ENCODE measurements at regions not wholly inside any gene's neighbourhood (a gene's known extent, or its start where the extent isn't known, plus 50 kb on each side); places are given as distances from the start of the nearest gene placed in this dataset.

DNA sequence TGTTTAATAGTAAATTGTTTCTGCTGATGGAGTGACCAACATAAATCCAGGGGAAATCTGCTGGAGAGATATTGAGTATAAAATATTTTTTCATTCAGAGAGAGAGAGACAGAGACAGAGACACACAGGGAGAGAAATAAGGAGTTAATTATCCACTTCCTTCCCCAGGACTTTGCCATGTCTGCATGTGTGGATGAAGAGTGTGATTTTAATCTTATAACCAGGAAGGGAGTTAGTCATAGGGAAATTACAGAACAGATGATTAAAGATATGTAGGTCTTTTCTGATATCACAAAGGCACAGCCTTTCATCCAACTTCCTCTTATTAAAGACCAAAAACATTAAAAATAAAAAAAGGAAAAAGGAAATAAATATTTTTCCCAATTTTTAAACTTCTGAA lies 526.3 kb downstream of the SPRY1 start:
- Mint-ChIP-seq H3K27ac (ENCODE audit: unreplicated experiment) (no peak overlapping the region), H3K9me3 (ENCODE audit: unreplicated experiment) (no peaks in the 10 kb centered on the region), H3K4me3 (ENCODE audit: unreplicated experiment) (no peak overlapping the region), H3K4me1 (ENCODE audit: low read depth, unreplicated experiment) (peaks cover 3% of the 10 kb centered on the region), H3K36me3 (ENCODE audit: unreplicated experiment) (no peaks in the 10 kb centered on the region), H3K27me3 (ENCODE audit: unreplicated experiment) (no peaks in the 10 kb centered on the region)
- DNase-seq = no peak
- TF ChIP-seq, protein P1, sequence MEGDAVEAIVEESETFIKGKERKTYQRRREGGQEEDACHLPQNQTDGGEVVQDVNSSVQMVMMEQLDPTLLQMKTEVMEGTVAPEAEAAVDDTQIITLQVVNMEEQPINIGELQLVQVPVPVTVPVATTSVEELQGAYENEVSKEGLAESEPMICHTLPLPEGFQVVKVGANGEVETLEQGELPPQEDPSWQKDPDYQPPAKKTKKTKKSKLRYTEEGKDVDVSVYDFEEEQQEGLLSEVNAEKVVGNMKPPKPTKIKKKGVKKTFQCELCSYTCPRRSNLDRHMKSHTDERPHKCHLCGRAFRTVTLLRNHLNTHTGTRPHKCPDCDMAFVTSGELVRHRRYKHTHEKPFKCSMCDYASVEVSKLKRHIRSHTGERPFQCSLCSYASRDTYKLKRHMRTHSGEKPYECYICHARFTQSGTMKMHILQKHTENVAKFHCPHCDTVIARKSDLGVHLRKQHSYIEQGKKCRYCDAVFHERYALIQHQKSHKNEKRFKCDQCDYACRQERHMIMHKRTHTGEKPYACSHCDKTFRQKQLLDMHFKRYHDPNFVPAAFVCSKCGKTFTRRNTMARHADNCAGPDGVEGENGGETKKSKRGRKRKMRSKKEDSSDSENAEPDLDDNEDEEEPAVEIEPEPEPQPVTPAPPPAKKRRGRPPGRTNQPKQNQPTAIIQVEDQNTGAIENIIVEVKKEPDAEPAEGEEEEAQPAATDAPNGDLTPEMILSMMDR (IDR thresholded peaks at IDR 0.05; ENCODE audit: partially characterized antibody, unreplicated experiment) = no peak

- Mint-ChIP-seq H3K4me1 (ENCODE audit: low read depth, unreplicated experiment) (peaks cover 3% of the 10 kb centered on the region), H3K36me3 (ENCODE audit: unreplicated experiment) (no peaks in the 10 kb centered on the region), H3K9me3 (ENCODE audit: unreplicated experiment) (no peaks in the 10 kb centered on the region), H3K27me3 (ENCODE audit: unreplicated experiment) (no peaks in the 10 kb centered on the region), H3K4me3 (ENCODE audit: unreplicated experiment) (no peak overlapping the region), H3K27ac (ENCODE audit: unreplicated experiment) (no peak overlapping the region)
- TF ChIP-seq, protein P1 (IDR thresholded peaks at IDR 0.05; ENCODE audit: partially characterized antibody, unreplicated experiment) = no peak
- DNase-seq = no peak
Observed at GRCh38 chr4:123924536-123924935, 527.9 kb downstream of the SPRY1 start.

DNA sequence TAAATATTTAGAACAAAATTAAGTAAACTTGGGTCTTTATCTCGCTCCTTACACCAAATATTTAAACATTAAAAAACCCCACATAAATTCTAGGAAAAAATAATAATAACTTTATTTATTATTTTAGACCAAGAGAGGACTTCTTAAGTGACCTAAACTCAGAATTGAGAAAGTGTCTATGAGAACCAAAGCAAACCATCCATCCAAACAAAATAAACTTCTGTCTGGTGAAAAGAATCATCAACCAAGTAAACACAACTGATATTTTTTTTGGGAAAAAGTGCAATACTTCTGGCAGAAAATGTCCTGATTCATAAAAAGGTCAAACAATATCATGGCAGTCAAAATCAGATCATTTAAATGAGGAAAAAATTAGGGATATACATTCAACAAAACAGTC lies 533.0 kb downstream of the SPRY1 start:
- H3K4me3 Mint-ChIP-seq (ENCODE audit: unreplicated experiment) = no peak overlapping the region
- H3K27ac Mint-ChIP-seq (ENCODE audit: unreplicated experiment) = no peak overlapping the region
- TF ChIP-seq, protein P1 (IDR thresholded peaks at IDR 0.05; ENCODE audit: partially characterized antibody, unreplicated experiment) = no peak
- H3K36me3 Mint-ChIP-seq (ENCODE audit: unreplicated experiment) = no peaks in the 10 kb centered on the region
- DNase-seq = no peak
- H3K4me1 Mint-ChIP-seq (ENCODE audit: low read depth, unreplicated experiment) = peaks cover 1% of the 10 kb centered on the region
- no peaks in the 10 kb centered on the region for H3K9me3 Mint-ChIP-seq (ENCODE audit: unreplicated experiment)
- no peaks in the 10 kb centered on the region for H3K27me3 Mint-ChIP-seq (ENCODE audit: unreplicated experiment)

- no peaks in the 10 kb centered on the region for H3K4me1 Mint-ChIP-seq (ENCODE audit: low read depth, unreplicated experiment)
- H3K36me3 Mint-ChIP-seq (ENCODE audit: unreplicated experiment) = no peaks in the 10 kb centered on the region
- no peak overlapping the region for H3K4me3 Mint-ChIP-seq (ENCODE audit: unreplicated experiment)
- no peak overlapping the region for H3K27ac Mint-ChIP-seq (ENCODE audit: unreplicated experiment)
- no peak for DNase-seq
- no peaks in the 10 kb centered on the region for H3K27me3 Mint-ChIP-seq (ENCODE audit: unreplicated experiment)
- H3K9me3 Mint-ChIP-seq (ENCODE audit: unreplicated experiment) = no peaks in the 10 kb centered on the region
- TF ChIP-seq, protein P1 (IDR thresholded peaks at IDR 0.05; ENCODE audit: partially characterized antibody, unreplicated experiment) = no peak
Observed at GRCh38 chr4:123930996-123931395, 534.4 kb downstream of the SPRY1 start.

DNA sequence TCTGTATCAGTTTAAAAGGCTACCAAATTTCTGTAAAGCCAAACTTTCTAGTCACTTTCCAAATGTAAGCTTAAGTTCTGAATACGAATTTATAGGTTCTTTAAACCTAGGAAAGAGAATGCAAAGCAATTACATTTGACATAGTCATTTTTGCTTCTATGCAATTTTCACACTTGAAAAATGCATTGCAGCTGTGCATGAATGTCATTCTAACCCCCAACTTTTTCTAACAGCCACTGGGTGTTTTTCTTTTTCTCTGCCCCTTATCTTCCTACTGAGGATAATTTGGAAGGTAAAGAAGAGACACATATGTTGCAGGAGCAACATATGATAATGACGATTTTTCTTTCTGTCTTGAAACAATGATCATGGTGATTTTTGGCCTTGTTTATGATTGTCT lies 537.5 kb downstream of the SPRY1 start:
- no peak overlapping the region for H3K27ac Mint-ChIP-seq (ENCODE audit: unreplicated experiment)
- H3K4me1 Mint-ChIP-seq (ENCODE audit: low read depth, unreplicated experiment) = no peaks in the 10 kb centered on the region
- no peaks in the 10 kb centered on the region for H3K36me3 Mint-ChIP-seq (ENCODE audit: unreplicated experiment)
- no peak overlapping the region for H3K4me3 Mint-ChIP-seq (ENCODE audit: unreplicated experiment)
- TF ChIP-seq, protein P1 (IDR thresholded peaks at IDR 0.05; ENCODE audit: partially characterized antibody, unreplicated experiment) = no peak
- H3K9me3 Mint-ChIP-seq (ENCODE audit: unreplicated experiment) = no peaks in the 10 kb centered on the region
- DNase-seq = no peak
- H3K27me3 Mint-ChIP-seq (ENCODE audit: unreplicated experiment) = no peaks in the 10 kb centered on the region

Measured in glutamatergic neuron (in vitro differentiated cells).